Lower leg skin (tissue), 3 donors: ENCODE measurements at regions not wholly inside any gene's neighbourhood (a gene's known extent, or its start where the extent isn't known, plus 50 kb on each side); places are given as distances from the start of the nearest gene placed in this dataset.

Experiments
- POLR2A ChIP-seq, 2 donors: fragments of 450-650 bp; IDR thresholded peaks; one replicate each; pipeline ENCODE4 v1.6.1; 2016 to 2017; ENCODE audit warnings: antibody characterized with exemption in 2 of 2, mild to moderate bottlenecking in 1 of 2, moderate library complexity in 1 of 2
- TF ChIP-seq, protein P1 (sequence below), 3 donors: fragments of 450-650 bp; IDR thresholded peaks; one replicate each; pipeline ENCODE4 v1.5.1; 2016; ENCODE audit warnings: antibody characterized with exemption in 3 of 3, mild to moderate bottlenecking in 3 of 3, moderate library complexity in 2 of 3

DNA sequence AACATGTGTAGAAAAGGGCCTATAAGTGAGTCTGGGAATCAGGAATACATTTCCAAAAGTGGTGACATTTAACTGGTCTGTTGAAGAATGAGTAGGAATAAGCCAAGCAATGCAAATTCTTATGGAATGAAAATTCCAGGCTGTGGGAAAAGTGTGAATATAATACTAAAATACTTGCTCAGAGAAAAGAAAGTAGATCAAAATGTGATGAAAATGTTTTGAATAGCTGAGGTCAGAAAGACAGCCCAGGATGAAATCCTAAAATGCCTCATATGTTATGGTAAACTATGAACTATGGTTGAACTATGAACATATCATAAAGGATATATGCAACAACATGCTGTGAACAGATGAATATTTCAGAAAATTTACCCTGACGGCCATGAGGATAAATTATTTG lies 688.3 kb upstream of the FAT3 start:
- TF ChIP-seq, protein P1, sequence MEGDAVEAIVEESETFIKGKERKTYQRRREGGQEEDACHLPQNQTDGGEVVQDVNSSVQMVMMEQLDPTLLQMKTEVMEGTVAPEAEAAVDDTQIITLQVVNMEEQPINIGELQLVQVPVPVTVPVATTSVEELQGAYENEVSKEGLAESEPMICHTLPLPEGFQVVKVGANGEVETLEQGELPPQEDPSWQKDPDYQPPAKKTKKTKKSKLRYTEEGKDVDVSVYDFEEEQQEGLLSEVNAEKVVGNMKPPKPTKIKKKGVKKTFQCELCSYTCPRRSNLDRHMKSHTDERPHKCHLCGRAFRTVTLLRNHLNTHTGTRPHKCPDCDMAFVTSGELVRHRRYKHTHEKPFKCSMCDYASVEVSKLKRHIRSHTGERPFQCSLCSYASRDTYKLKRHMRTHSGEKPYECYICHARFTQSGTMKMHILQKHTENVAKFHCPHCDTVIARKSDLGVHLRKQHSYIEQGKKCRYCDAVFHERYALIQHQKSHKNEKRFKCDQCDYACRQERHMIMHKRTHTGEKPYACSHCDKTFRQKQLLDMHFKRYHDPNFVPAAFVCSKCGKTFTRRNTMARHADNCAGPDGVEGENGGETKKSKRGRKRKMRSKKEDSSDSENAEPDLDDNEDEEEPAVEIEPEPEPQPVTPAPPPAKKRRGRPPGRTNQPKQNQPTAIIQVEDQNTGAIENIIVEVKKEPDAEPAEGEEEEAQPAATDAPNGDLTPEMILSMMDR (IDR thresholded peaks at IDR 0.05), result no peak
- no peak for TF ChIP-seq POLR2A (IDR thresholded peaks at IDR 0.05)
